ENCODE measurements at regions not wholly inside any gene's neighbourhood (a gene's known extent, or its start where the extent isn't known, plus 50 kb on each side); places are given as distances from the start of the nearest gene placed in this dataset.

DNA sequence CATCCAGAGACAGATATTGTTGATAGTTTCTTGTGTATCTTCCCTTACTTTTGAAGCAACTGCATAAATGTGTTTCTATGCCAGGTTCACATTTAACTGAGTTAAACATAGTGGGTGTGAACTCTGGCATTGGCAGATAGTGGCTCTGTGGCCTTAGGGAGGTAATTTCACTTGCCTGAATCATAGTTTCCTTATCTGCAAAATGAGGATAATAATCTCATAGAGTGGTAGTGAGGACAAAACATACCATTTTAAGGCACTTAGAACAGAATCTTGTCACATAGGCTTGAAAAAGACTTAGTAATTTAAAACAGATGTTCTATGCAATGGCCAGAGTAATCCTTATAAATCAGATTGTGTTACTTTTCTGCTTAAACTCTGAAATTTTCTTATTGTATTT, 56.4 kb upstream of the SYN3 start:
- DNase-seq, result no peak
- no peak for TF ChIP-seq POLR2A (IDR thresholded peaks at IDR 0.05)
- TF ChIP-seq, protein P1, sequence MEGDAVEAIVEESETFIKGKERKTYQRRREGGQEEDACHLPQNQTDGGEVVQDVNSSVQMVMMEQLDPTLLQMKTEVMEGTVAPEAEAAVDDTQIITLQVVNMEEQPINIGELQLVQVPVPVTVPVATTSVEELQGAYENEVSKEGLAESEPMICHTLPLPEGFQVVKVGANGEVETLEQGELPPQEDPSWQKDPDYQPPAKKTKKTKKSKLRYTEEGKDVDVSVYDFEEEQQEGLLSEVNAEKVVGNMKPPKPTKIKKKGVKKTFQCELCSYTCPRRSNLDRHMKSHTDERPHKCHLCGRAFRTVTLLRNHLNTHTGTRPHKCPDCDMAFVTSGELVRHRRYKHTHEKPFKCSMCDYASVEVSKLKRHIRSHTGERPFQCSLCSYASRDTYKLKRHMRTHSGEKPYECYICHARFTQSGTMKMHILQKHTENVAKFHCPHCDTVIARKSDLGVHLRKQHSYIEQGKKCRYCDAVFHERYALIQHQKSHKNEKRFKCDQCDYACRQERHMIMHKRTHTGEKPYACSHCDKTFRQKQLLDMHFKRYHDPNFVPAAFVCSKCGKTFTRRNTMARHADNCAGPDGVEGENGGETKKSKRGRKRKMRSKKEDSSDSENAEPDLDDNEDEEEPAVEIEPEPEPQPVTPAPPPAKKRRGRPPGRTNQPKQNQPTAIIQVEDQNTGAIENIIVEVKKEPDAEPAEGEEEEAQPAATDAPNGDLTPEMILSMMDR (IDR thresholded peaks at IDR 0.05), result no peak
- TF ChIP-seq EP300 (IDR thresholded peaks at IDR 0.05), result no peak
- Histone ChIP-seq H3K4me3 (no peak overlapping the region), H3K27ac (no peak overlapping the region), H3K4me1 (ENCODE audit: insufficient read depth) (no peaks in the 10 kb centered on the region), H3K36me3 (no peaks in the 10 kb centered on the region), H3K27me3 (no peaks in the 10 kb centered on the region), H3K9me3 (no peaks in the 10 kb centered on the region)
- intact Hi-C loops (cut with DNase I), result no loop called here

DNA sequence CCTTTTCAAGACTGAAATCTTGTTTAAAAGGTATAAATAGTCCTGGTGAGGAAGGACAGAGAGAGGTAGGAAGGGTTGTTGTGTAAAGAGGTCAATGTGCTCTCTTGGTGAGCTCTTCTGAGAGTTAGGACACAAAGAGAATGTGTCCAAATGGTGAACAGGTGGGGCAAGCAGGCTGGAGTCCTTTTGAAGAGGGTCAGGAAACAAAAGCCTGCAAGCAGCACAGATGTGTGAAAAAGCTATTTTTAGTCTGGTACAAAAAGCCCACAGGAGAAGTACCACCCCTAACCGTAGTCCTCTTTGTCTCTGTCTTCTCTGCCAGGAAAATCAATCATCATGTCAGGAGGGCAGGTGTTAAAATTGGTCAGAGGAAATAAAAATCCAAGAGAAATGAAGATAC, 54.4 kb upstream of the SYN3 start:
- 0 to 18% (median 5%) methylated on average over 1 of the region's 1 CpG for WGBS, 3 donors
- Histone ChIP-seq H3K27me3 (no peaks in the 10 kb centered on the region), H3K9me3 (no peaks in the 10 kb centered on the region), H3K4me1 (ENCODE audit: insufficient read depth) (no peaks in the 10 kb centered on the region), H3K4me3 (no peak overlapping the region), H3K27ac (no peak overlapping the region), H3K36me3 (no peaks in the 10 kb centered on the region)
- intact Hi-C loops (cut with DNase I), result no loop called here
- no peak for TF ChIP-seq EP300 (IDR thresholded peaks at IDR 0.05)
- TF ChIP-seq POLR2A (IDR thresholded peaks at IDR 0.05), result no peak
- TF ChIP-seq, protein P1 (IDR thresholded peaks at IDR 0.05), result no peak
- DNase-seq, result no peak

DNA sequence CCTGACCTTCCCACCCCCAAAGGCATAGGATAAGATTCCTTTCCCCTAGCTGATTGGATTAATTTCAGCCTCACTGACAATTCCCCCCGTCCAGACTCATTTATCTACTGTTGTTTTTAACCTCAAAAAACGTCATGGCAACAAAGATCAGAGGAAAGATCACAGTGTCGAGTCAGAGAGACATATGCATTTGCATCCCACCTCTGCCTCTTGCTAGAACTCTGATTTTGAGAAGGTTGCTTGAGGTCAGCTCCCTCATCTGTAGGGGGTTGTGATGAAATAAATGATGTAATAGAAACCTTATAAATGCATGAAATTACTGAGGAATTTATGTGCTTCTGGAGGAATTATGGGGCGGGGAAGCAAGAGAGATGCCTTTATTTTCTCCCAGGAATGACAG, 53.3 kb upstream of the SYN3 start:
- Histone ChIP-seq H3K27me3 (no peaks in the 10 kb centered on the region), H3K4me3 (no peak overlapping the region), H3K36me3 (no peaks in the 10 kb centered on the region), H3K4me1 (ENCODE audit: insufficient read depth) (no peaks in the 10 kb centered on the region), H3K27ac (no peak overlapping the region), H3K9me3 (no peaks in the 10 kb centered on the region)
- TF ChIP-seq, protein P1 (IDR thresholded peaks at IDR 0.05), result no peak
- TF ChIP-seq EP300 (IDR thresholded peaks at IDR 0.05), result no peak
- TF ChIP-seq POLR2A (IDR thresholded peaks at IDR 0.05), result no peak
- 5 to 16% (median 16%) methylated on average over 4 of the region's 4 CpGs for WGBS, 3 donors
- DNase-seq, result no peak
- intact Hi-C loops (cut with DNase I), result no loop called here

DNA sequence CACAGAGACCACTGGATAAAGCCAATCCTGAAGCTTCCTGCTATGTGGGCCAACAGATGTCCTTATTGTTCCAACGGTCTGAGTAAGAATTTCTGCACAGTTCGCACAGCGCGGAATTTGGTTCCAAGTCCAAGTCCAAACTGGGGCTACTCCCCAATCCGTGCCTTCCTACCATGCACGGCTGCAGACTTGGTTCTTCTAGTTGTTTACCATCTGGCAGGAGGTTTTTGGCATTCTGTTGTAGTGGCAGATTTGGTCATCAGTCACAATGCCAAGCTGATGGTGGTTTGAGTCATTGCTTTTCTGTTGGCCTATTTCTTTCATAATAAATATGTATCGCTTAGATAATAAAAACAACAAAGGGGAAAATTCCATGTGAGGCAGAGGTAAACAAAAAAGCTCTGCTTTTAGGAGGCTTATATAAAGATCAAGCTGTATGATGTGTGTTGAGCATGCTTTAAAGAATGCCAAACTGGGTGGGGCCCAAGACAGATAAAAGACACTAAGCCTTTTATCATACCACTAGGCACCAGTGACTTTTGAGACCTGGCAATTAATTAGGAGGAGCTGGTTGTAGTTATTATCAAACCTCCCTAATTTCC, 52.5 kb upstream of the SYN3 start:
- Histone ChIP-seq H3K4me1 (ENCODE audit: insufficient read depth) (no peaks in the 10 kb centered on the region), H3K36me3 (no peaks in the 10 kb centered on the region), H3K4me3 (no peak overlapping the region), H3K9me3 (no peaks in the 10 kb centered on the region), H3K27me3 (no peaks in the 10 kb centered on the region), H3K27ac (no peak overlapping the region)
- intact Hi-C loops (cut with DNase I), result no loop called here
- TF ChIP-seq EP300 (IDR thresholded peaks at IDR 0.05), result no peak
- no peak for TF ChIP-seq POLR2A (IDR thresholded peaks at IDR 0.05)
- TF ChIP-seq, protein P1 (IDR thresholded peaks at IDR 0.05), result no peak
- 81 to 87% (median 83%) methylated on average over 7 of the region's 7 CpGs for WGBS, 3 donors
- no peak for DNase-seq

Measured in ovary (tissue), 7 donors.